IMR-90 (cell line): ENCODE measurements at regions not wholly inside any gene's neighbourhood (a gene's known extent, or its start where the extent isn't known, plus 50 kb on each side); places are given as distances from the start of the nearest gene placed in this dataset.

Experiments
- ATAC-seq: fragments of 200-7000 bp; cut with Tn5 transposase; 2 replicates; pipeline ENCODE4 v1.9.1; 2020; ENCODE audit warnings: low read depth, mild to moderate bottlenecking, moderate library complexity
- BruUV-seq: library from RNA; stranded (reverse); fragments of 400-500 nt; replicated peaks from 2 replicates; lab custom pipeline; 2021; lab: Mats Ljungman, UMichigan
- CTCF ChIA-PET: fragments of 300-600 bp; formaldehyde crosslinking; extraction: SDS; loops from one replicate; lab custom pipeline; 2021; ENCODE audit warnings: antibody characterized with exemption; lab: Yijun Ruan, JAX
- POLR2A ChIA-PET: fragments of 300-600 bp; sonication (Branson Sonifier 250); formaldehyde crosslinking; loops from one replicate; lab custom pipeline; 2022; ENCODE audit warnings: antibody characterized with exemption; ENCODE audit not compliant: unreplicated experiment; lab: Charles Lee
- DNase-seq: peaks from one replicate; pipeline ENCODE4 v3.0.0; 2013
- H2AFZ ChIP-seq: replicated peaks from 2 replicates; pipeline ENCODE3; 2013; ENCODE audit warnings: low read length, mild to moderate bottlenecking; ENCODE audit not compliant: poor library complexity
- H2AK5ac ChIP-seq: 2 replicates; pipeline ENCODE4 v1.6.1; 2013; ENCODE audit warnings: low read depth, low read length, inconsistent platforms
- H2AK9ac ChIP-seq: replicated peaks from 2 replicates; pipeline ENCODE3; 2013; ENCODE audit warnings: mild to moderate bottlenecking, low read depth, low read length, moderate library complexity; ENCODE audit not compliant: poor library complexity
- H2BK120ac ChIP-seq: 2 replicates; pipeline ENCODE4 v1.6.1; 2013; ENCODE audit warnings: low read depth, low read length, inconsistent platforms
- H2BK15ac ChIP-seq: 3 replicates; pipeline ENCODE4 v1.6.1; 2013; ENCODE audit warnings: low read depth, low read length, inconsistent platforms
- H2BK20ac ChIP-seq: 2 replicates; pipeline ENCODE4 v1.6.1; 2013; ENCODE audit warnings: low read depth, mild to moderate bottlenecking, inconsistent platforms, low read length, moderate library complexity
- H2BK5ac ChIP-seq: 2 replicates; pipeline ENCODE4 v1.6.1; 2013; ENCODE audit warnings: mild to moderate bottlenecking, low read depth, low read length, inconsistent platforms; ENCODE audit not compliant: poor library complexity, severe bottlenecking
- H3K14ac ChIP-seq: replicated peaks from 2 replicates; pipeline ENCODE4 v1.6.1; 2013; ENCODE audit warnings: low read depth, low read length, inconsistent platforms
- H3K18ac ChIP-seq: 2 replicates; pipeline ENCODE4 v1.6.1; 2013; ENCODE audit warnings: low read depth, low read length, control low read depth
- H3K23ac ChIP-seq: 2 replicates; pipeline ENCODE4 v1.6.1; 2013; ENCODE audit warnings: low read depth, low read length, inconsistent platforms
- H3K27ac ChIP-seq: 2 replicates; pipeline ENCODE4 v1.5.1; 2013; ENCODE audit warnings: mild to moderate bottlenecking, control low read depth, low read length; ENCODE audit not compliant: insufficient read depth
- H3K27me3 ChIP-seq: 2 replicates; pipeline ENCODE4 v1.6.1; 2013; ENCODE audit warnings: low read length; ENCODE audit not compliant: control insufficient read depth, insufficient read depth
- H3K36me3 ChIP-seq: 2 replicates; pipeline ENCODE4 v1.6.1; 2013; ENCODE audit warnings: low read length, mixed read lengths; ENCODE audit not compliant: control insufficient read depth, insufficient read depth
- H3K4ac ChIP-seq: 2 replicates; pipeline ENCODE4 v1.6.1; 2013; ENCODE audit warnings: low read depth, low read length, inconsistent platforms
- H3K4me1 ChIP-seq: 2 replicates; pipeline ENCODE4 v1.6.1; 2013; ENCODE audit warnings: low read length, mixed read lengths; ENCODE audit not compliant: control insufficient read depth, insufficient read depth
- H3K4me2 ChIP-seq: 2 replicates; pipeline ENCODE4 v1.6.1; 2013; ENCODE audit warnings: low read depth, mild to moderate bottlenecking, control low read depth, low read length, moderate library complexity
- H3K4me3 ChIP-seq: 2 replicates; pipeline ENCODE4 v1.5.1; 2013; ENCODE audit warnings: low read depth, mild to moderate bottlenecking, control low read depth, low read length, moderate library complexity; ENCODE audit not compliant: insufficient read depth
- H3K56ac ChIP-seq: 2 replicates; pipeline ENCODE4 v1.6.1; 2013; ENCODE audit warnings: low read length, inconsistent platforms; ENCODE audit not compliant: insufficient read depth; ENCODE audit errors: extremely low read depth
- H3K79me1 ChIP-seq, 2 experiments: 2 replicates each; pipeline ENCODE4 v1.6.1; 2013; ENCODE audit warnings: low read length in 2 of 2, inconsistent platforms in 1 of 2, low read depth in 1 of 2
- H3K9ac ChIP-seq: 2 replicates; pipeline ENCODE4 v1.6.1; 2013; ENCODE audit warnings: low read depth, low read length, control low read depth
- H3K9me1 ChIP-seq: 2 replicates; pipeline ENCODE4 v1.6.1; 2013; ENCODE audit warnings: low read length, inconsistent platforms; ENCODE audit not compliant: insufficient read depth
- H3K9me3 ChIP-seq: 2 replicates; pipeline ENCODE4 v1.6.1; 2013; ENCODE audit warnings: low read length; ENCODE audit not compliant: control insufficient read depth, insufficient read depth
- H4K20me1 ChIP-seq: 2 replicates; pipeline ENCODE4 v1.6.1; 2013; ENCODE audit warnings: low read length, inconsistent platforms; ENCODE audit not compliant: insufficient read depth
- H4K5ac ChIP-seq: 2 replicates; pipeline ENCODE4 v1.6.1; 2013; ENCODE audit warnings: mild to moderate bottlenecking, low read depth, low read length, control low read depth
- H4K8ac ChIP-seq, 2 experiments: 2 replicates each; pipeline ENCODE4 v1.6.1; 2013; ENCODE audit warnings: low read depth in 2 of 2, low read length in 2 of 2, control low read depth in 1 of 2, inconsistent platforms in 1 of 2
- H4K91ac ChIP-seq: 2 replicates; pipeline ENCODE4 v1.6.1; 2013; ENCODE audit warnings: low read depth, low read length, inconsistent platforms; ENCODE audit not compliant: insufficient read depth
- BHLHE40 ChIP-seq: fragments of 150-350 bp; IDR thresholded peaks from 2 replicates; pipeline ENCODE4 v1.6.1; 2016; ENCODE audit warnings: mild to moderate bottlenecking, low read depth, low read length
- CEBPB ChIP-seq: IDR thresholded peaks from 2 replicates; pipeline ENCODE4 v1.6.1; 2012; ENCODE audit warnings: low read depth, low read length, improper control_type of control experiment
- MAFK ChIP-seq: IDR thresholded peaks from 2 replicates; pipeline ENCODE4 v1.6.1; 2012; ENCODE audit warnings: low read depth, low read length, improper control_type of control experiment
- MAZ ChIP-seq: IDR thresholded peaks from 2 replicates; pipeline ENCODE4 v1.6.1; 2012; ENCODE audit warnings: low read depth, mild to moderate bottlenecking, low read length, improper control_type of control experiment, moderate library complexity, borderline replicate concordance
- MXI1 ChIP-seq: IDR thresholded peaks from 2 replicates; pipeline ENCODE4 v1.6.1; 2012; ENCODE audit warnings: low read depth, mild to moderate bottlenecking, low read length, moderate library complexity, borderline replicate concordance
- NFE2L2 ChIP-seq: fragments of 150-350 bp; IDR thresholded peaks from 2 replicates; pipeline ENCODE4 v1.6.1; 2016; ENCODE audit warnings: low read depth, mild to moderate bottlenecking, low read length
- POLR2A ChIP-seq: IDR thresholded peaks from 2 replicates; pipeline ENCODE4 v1.6.1; 2012; ENCODE audit warnings: mild to moderate bottlenecking, low read depth, low read length
- RCOR1 ChIP-seq: IDR thresholded peaks from 2 replicates; pipeline ENCODE4 v1.6.1; 2012; ENCODE audit warnings: mild to moderate bottlenecking, low read length, improper control_type of control experiment; ENCODE audit not compliant: insufficient replicate concordance
- RFX5 ChIP-seq: IDR thresholded peaks from 2 replicates; pipeline ENCODE4 v1.8.0; 2012; ENCODE audit warnings: low read depth, mild to moderate bottlenecking, low read length, moderate library complexity
- SMC3 ChIP-seq: fragments of 150-350 bp; IDR thresholded peaks from 2 replicates; pipeline ENCODE4 v1.6.1; 2016; ENCODE audit warnings: low read depth, mild to moderate bottlenecking, antibody characterized with exemption, low read length, moderate library complexity
- WGBS, 2 experiments: methylation state at CpG; one replicate each; pipeline versions ENCODE4 v1.1.5 to v1.1.7; 2013; ENCODE audit warnings: missing lambda C conversion rate in 2 of 2; ENCODE audit not compliant: insufficient read length in 1 of 2; ENCODE audit errors: extremely low coverage in 2 of 2; 5-methylcytosine and 5-hydroxymethylcytosine counted together
- dilution Hi-C: fragments of 300-500 bp; cut with HindIII; formaldehyde crosslinking; loops from one replicate; pipeline ENCODE4 v1.14.3; 2018; ENCODE audit warnings: low sequenced_read_pairs; ENCODE audit not compliant: unreplicated experiment
- in situ Hi-C: fragments of 300-500 bp; cut with MboI; formaldehyde crosslinking; loops from 3 replicates; pipeline ENCODE4 v1.14.3; 2019; ENCODE audit warnings: low sequenced_read_pairs, inconsistent platforms, mixed read lengths
- intact Hi-C: fragments of 100-400 bp; cut with micrococcal nuclease; formaldehyde crosslinking; loops from 2 replicates; pipeline ENCODE4 v1.10.0; 2022
- TF ChIP-seq, protein P1 (sequence below): fragments of 150-350 bp; IDR thresholded peaks from 2 replicates; pipeline ENCODE4 v1.6.1; 2017; ENCODE audit warnings: mild to moderate bottlenecking, antibody characterized with exemption, low read length, low read depth
- TF ChIP-seq, protein P2 (sequence below): fragments of 150-350 bp; IDR thresholded peaks from 2 replicates; pipeline ENCODE4 v1.6.1; 2016; ENCODE audit warnings: low read depth, mild to moderate bottlenecking, low read length, moderate library complexity, borderline replicate concordance
- TF ChIP-seq, protein P3 (sequence below): conservative IDR thresholded peaks from 2 replicates; pipeline ENCODE4 v1.5.1; 2012; ENCODE audit warnings: mild to moderate bottlenecking, low read depth, low read length, improper control_type of control experiment

DNA sequence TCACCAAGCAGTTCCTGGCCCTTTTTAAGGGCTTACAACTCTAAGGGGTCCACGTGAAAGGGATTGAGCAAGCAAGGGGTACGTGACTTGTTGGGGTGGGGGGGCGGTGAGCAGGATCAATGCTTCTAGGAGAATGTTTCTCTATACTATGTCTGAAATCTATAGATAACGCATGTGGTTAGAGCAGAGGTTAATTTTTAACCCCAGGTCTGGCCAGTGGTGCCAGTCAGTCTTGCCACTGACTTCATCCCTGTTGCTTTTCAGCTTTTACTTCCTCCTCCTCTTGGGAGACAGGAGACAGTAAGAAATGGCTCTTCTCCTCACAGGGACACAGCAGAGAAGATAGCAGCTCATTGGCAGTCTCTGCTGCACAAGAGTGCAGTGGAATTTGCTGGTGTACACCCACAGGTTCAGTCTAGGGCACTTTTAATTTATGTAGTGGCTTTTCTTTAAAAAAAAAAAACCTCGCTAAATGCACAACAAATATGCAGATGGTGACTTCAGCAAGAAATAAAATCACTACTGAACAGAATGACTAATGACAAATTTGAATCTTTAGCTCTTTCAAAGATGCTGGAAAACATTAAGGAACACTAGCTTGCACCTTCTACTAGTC lies 190.5 kb downstream of the CCNG2 start:
- no peak overlapping the region for H2AFZ ChIP-seq
- no peak overlapping the region for H3K9ac ChIP-seq
- ChIA-PET CTCF (interaction anchor here (0.7 to 1.5 kb wide), 2 partner anchors 10 to 11 kb away, joined by 3 to 4 read pairs; no protein-coding TSS in a partner anchor), POLR2A (no interaction called here)
- intact Hi-C loops (no loop called here), dilution Hi-C loops (no loop called here), in situ Hi-C loops (no loop called here)
- peaks cover 2% of the 10 kb centered on the region for H3K9me3 ChIP-seq
- H2BK20ac ChIP-seq = no peak overlapping the region
- no CpG with 5 or more reads among the region's 5 CpGs for WGBS, 2 experiments
- H3K4me2 ChIP-seq = no peak overlapping the region
- H2AK9ac ChIP-seq = no peak overlapping the region
- H3K27me3 ChIP-seq = no peaks in the 10 kb centered on the region; the same call in 1 of the 2 replicates
- H3K56ac ChIP-seq = no peak overlapping the region
- H3K9me1 ChIP-seq = no peaks in the 10 kb centered on the region
- no peak overlapping the region for H4K5ac ChIP-seq
- no peaks in the 10 kb centered on the region for H4K20me1 ChIP-seq
- no peak overlapping the region for H3K27ac ChIP-seq
- no peak overlapping the region for H2BK120ac ChIP-seq
- H4K8ac ChIP-seq = no peak overlapping the region
- TF ChIP-seq, protein P1, sequence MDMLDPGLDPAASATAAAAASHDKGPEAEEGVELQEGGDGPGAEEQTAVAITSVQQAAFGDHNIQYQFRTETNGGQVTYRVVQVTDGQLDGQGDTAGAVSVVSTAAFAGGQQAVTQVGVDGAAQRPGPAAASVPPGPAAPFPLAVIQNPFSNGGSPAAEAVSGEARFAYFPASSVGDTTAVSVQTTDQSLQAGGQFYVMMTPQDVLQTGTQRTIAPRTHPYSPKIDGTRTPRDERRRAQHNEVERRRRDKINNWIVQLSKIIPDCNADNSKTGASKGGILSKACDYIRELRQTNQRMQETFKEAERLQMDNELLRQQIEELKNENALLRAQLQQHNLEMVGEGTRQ = no peak
- no peak for TF ChIP-seq RFX5
- no peak for TF ChIP-seq RCOR1
- TF ChIP-seq, protein P2, sequence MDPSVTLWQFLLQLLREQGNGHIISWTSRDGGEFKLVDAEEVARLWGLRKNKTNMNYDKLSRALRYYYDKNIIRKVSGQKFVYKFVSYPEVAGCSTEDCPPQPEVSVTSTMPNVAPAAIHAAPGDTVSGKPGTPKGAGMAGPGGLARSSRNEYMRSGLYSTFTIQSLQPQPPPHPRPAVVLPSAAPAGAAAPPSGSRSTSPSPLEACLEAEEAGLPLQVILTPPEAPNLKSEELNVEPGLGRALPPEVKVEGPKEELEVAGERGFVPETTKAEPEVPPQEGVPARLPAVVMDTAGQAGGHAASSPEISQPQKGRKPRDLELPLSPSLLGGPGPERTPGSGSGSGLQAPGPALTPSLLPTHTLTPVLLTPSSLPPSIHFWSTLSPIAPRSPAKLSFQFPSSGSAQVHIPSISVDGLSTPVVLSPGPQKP = no peak
- TF ChIP-seq MAZ = no peak
- no peak for TF ChIP-seq MXI1
- TF ChIP-seq, protein P3, sequence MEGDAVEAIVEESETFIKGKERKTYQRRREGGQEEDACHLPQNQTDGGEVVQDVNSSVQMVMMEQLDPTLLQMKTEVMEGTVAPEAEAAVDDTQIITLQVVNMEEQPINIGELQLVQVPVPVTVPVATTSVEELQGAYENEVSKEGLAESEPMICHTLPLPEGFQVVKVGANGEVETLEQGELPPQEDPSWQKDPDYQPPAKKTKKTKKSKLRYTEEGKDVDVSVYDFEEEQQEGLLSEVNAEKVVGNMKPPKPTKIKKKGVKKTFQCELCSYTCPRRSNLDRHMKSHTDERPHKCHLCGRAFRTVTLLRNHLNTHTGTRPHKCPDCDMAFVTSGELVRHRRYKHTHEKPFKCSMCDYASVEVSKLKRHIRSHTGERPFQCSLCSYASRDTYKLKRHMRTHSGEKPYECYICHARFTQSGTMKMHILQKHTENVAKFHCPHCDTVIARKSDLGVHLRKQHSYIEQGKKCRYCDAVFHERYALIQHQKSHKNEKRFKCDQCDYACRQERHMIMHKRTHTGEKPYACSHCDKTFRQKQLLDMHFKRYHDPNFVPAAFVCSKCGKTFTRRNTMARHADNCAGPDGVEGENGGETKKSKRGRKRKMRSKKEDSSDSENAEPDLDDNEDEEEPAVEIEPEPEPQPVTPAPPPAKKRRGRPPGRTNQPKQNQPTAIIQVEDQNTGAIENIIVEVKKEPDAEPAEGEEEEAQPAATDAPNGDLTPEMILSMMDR = no peak
- TF ChIP-seq BHLHE40 = no peak
- no peak for TF ChIP-seq NFE2L2
- no peak for TF ChIP-seq SMC3
- TF ChIP-seq CEBPB = no peak
- TF ChIP-seq POLR2A = no peak
- no peak for TF ChIP-seq MAFK
- H3K36me3 ChIP-seq = no peaks in the 10 kb centered on the region
- H4K91ac ChIP-seq = no peak overlapping the region
- no peak overlapping the region for H2AK5ac ChIP-seq
- DNase-seq (no peak), ATAC-seq (no peak)
- H3K4ac ChIP-seq = no peak overlapping the region
- H3K23ac ChIP-seq = no peak overlapping the region
- no peaks in the 10 kb centered on the region for H3K4me1 ChIP-seq
- H3K79me1 ChIP-seq = no peaks in the 10 kb centered on the region
- no peak overlapping the region for H2BK5ac ChIP-seq
- no peak overlapping the region for H2BK15ac ChIP-seq
- no TSS peak for BruUV-seq
- no peak overlapping the region for H3K18ac ChIP-seq
- no peak overlapping the region for H3K4me3 ChIP-seq
- no peak overlapping the region for H3K14ac ChIP-seq
